Calu3 (cell line): ENCODE measurements at regions not wholly inside any gene's neighbourhood (a gene's known extent, or its start where the extent isn't known, plus 50 kb on each side); places are given as distances from the start of the nearest gene placed in this dataset.

ENCODE experiments used
- BruUV-seq: library from RNA; stranded (reverse); fragments of 400-500 nt; replicated peaks from 2 replicates; lab custom pipeline; 2021; lab: Mats Ljungman, UMichigan
- CTCF ChIA-PET: fragments of 300-600 bp; sonication (Branson Sonifier 250); formaldehyde crosslinking; loops from one replicate; lab custom pipeline; 2022; ENCODE audit warnings: antibody characterized with exemption; lab: Charles Lee
- DNase-seq: peaks from one replicate; pipeline ENCODE4 v3.0.0; 2022
- H3K27ac Mint-ChIP-seq: one replicate; pipeline ENCODE4 v1.8.0; 2022; ENCODE audit warnings: mixed read lengths; ENCODE audit not compliant: unreplicated experiment
- H3K27me3 Mint-ChIP-seq: one replicate; pipeline ENCODE4 v1.8.0; 2022; ENCODE audit warnings: mixed read lengths; ENCODE audit not compliant: unreplicated experiment
- H3K36me3 Mint-ChIP-seq: one replicate; pipeline ENCODE4 v1.8.0; 2022; ENCODE audit warnings: mild to moderate bottlenecking, moderate library complexity, mixed read lengths; ENCODE audit not compliant: insufficient read depth, unreplicated experiment
- H3K4me1 Mint-ChIP-seq: one replicate; pipeline ENCODE4 v1.8.0; 2022; ENCODE audit warnings: mild to moderate bottlenecking, low read depth, mixed read lengths; ENCODE audit not compliant: unreplicated experiment
- H3K4me3 Mint-ChIP-seq: one replicate; pipeline ENCODE4 v1.8.0; 2022; ENCODE audit warnings: mild to moderate bottlenecking, low read depth, moderate library complexity, mixed read lengths; ENCODE audit not compliant: unreplicated experiment
- H3K9me3 Mint-ChIP-seq: one replicate; pipeline ENCODE4 v1.8.0; 2022; ENCODE audit warnings: low read depth, mixed read lengths; ENCODE audit not compliant: unreplicated experiment
- CTCF ChIP-seq: fragments of 200-600 bp; IDR thresholded peaks from one replicate; pipeline ENCODE4 v1.8.0; 2022; ENCODE audit warnings: antibody characterized with exemption; ENCODE audit not compliant: unreplicated experiment
- intact Hi-C: fragments of 100-400 bp; cut with micrococcal nuclease; formaldehyde crosslinking; loops from one replicate; pipeline ENCODE4 v1.10.0; 2022; ENCODE audit not compliant: unreplicated experiment

GRCh38 chr13:76775088-76775740, 111.0 kb downstream of the KCTD12 start:
- BruUV-seq, result no TSS peak
- H3K36me3 Mint-ChIP-seq, result no peaks in the 10 kb centered on the region
- intact Hi-C loops, result no loop called here
- H3K27me3 Mint-ChIP-seq, result no peaks in the 10 kb centered on the region
- H3K9me3 Mint-ChIP-seq, result no peaks in the 10 kb centered on the region
- TF ChIP-seq CTCF, result no peak
- no peak for DNase-seq
- H3K27ac Mint-ChIP-seq, result no peak overlapping the region
- CTCF ChIA-PET, result no interaction called here
- no peaks in the 10 kb centered on the region for H3K4me1 Mint-ChIP-seq
- no peak overlapping the region for H3K4me3 Mint-ChIP-seq

- Mint-ChIP-seq H3K36me3 (no peaks in the 10 kb centered on the region), H3K27me3 (no peaks in the 10 kb centered on the region), H3K4me1 (no peaks in the 10 kb centered on the region), H3K27ac (no peak overlapping the region), H3K9me3 (no peaks in the 10 kb centered on the region), H3K4me3 (no peak overlapping the region)
- no peak for TF ChIP-seq CTCF
- DNase-seq, result no peak
- CTCF ChIA-PET, result no interaction called here
- BruUV-seq, result no TSS peak
- intact Hi-C loops, result no loop called here
These were observed 112.6 kb downstream of the KCTD12 start for GRCh38 chr13:76773448-76774094.

- no TSS peak for BruUV-seq
- Mint-ChIP-seq H3K36me3 (no peaks in the 10 kb centered on the region), H3K27me3 (no peaks in the 10 kb centered on the region), H3K9me3 (no peaks in the 10 kb centered on the region), H3K27ac (no peak overlapping the region), H3K4me1 (no peaks in the 10 kb centered on the region), H3K4me3 (no peak overlapping the region)
- intact Hi-C loops, result no loop called here
- CTCF ChIA-PET, result no interaction called here
- no peak for DNase-seq
- no peak for TF ChIP-seq CTCF
These were observed 114.0 kb downstream of the KCTD12 start for GRCh38 chr13:76772241-76772640.

- no TSS peak for BruUV-seq
These were observed 116.9 kb downstream of the KCTD12 start for GRCh38 chr13:76769271-76769791.

More at GRCh38 chr13:76769271-76769791, 116.9 kb downstream of the KCTD12 start:
- H3K27me3 Mint-ChIP-seq, result no peaks in the 10 kb centered on the region
- intact Hi-C loops, result no loop called here
- CTCF ChIA-PET, result no interaction called here
- TF ChIP-seq CTCF, result no peak
- no peak for DNase-seq
- no peaks in the 10 kb centered on the region for H3K9me3 Mint-ChIP-seq
- no peaks in the 10 kb centered on the region for H3K4me1 Mint-ChIP-seq
- H3K36me3 Mint-ChIP-seq, result no peaks in the 10 kb centered on the region
- H3K4me3 Mint-ChIP-seq, result no peak overlapping the region
- no peak overlapping the region for H3K27ac Mint-ChIP-seq
